ENCODE measurements at regions not wholly inside any gene's neighbourhood (a gene's known extent, or its start where the extent isn't known, plus 50 kb on each side); places are given as distances from the start of the nearest gene placed in this dataset.
"Not testable (repeated sequence)": the region's sequence is repeated elsewhere in the genome, so short reads cannot be mapped to it uniquely, and the experiment has no call there.

GRCh38 chr9:25850803-25851202, 172.6 kb upstream of the TUSC1 start:
- no peaks in the 10 kb centered on the region for H3K4me1 ChIP-seq (ENCODE audit: control insufficient read depth in 3 of 3, insufficient read depth in 3 of 3, low read length in 3 of 3)
- no peaks in the 10 kb centered on the region for H3K36me3 ChIP-seq (ENCODE audit: control insufficient read depth in 3 of 3, insufficient read depth in 3 of 3, low read length in 3 of 3)

DNA sequence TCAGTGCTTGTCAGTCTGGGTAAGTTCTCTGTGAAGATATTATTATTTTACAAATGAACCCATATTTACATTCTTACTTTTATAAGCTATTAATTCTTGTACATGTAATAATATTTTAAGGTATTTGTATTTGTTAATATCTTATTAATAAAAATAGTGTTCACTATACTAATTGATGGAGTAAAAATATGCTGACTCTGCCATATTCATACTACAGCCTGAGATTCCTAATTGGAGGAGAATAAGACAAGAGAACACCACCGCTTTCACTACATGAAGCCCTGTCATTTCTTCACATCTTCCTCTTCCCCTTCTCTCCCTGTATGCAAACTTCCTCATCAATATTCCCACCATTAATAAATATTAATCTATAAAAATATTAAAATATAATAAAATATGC, 167.6 kb upstream of the TUSC1 start:
- Histone ChIP-seq H3K9ac (ENCODE audit: low read depth in 1 of 3, low read length in 3 of 3) (no peak overlapping the region), H3K27me3 (ENCODE audit: control insufficient read depth in 3 of 3, insufficient read depth in 3 of 3, low read length in 3 of 3) (no peaks in the 10 kb centered on the region)

More at GRCh38 chr9:25850803-25851202, 172.6 kb upstream of the TUSC1 start:
- Histone ChIP-seq H3K4me3 (ENCODE audit: low read length in 3 of 3) (no peak overlapping the region), H3K27me3 (ENCODE audit: control insufficient read depth in 3 of 3, insufficient read depth in 3 of 3, low read length in 3 of 3) (no peaks in the 10 kb centered on the region), H3K9ac (ENCODE audit: low read depth in 1 of 3, low read length in 3 of 3) (no peak overlapping the region), H3K9me3 (ENCODE audit: control insufficient read depth in 3 of 3, low read length in 3 of 3) (no peaks in the 10 kb centered on the region), H3K27ac (ENCODE audit: low read depth, low read length) (no peak overlapping the region)

DNA sequence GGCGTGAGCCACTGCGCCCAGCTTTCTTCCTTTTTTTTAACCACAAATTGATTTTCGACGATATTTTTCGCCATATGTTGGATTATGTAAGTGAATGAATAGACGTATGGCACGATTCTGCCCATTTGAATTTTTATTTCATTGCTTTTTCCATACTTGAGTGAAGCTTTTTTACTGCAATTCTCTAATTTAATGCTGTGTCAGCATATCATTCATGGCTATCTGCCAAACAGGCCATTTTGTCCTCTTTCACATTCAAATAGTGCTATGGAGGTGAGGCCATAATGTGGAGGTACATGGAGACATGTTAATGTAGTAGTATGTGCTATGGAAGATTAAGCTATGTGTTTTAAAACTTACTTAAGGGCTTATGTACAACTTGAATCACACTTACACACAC, 152.1 kb upstream of the TUSC1 start:
- H3K27ac ChIP-seq (ENCODE audit: low read depth, low read length), result no peak overlapping the region
- no peaks in the 10 kb centered on the region for H3K4me1 ChIP-seq (ENCODE audit: control insufficient read depth in 3 of 3, insufficient read depth in 3 of 3, low read length in 3 of 3)
- no peaks in the 10 kb centered on the region for H3K36me3 ChIP-seq (ENCODE audit: control insufficient read depth in 3 of 3, insufficient read depth in 3 of 3, low read length in 3 of 3)
- H3K9ac ChIP-seq (ENCODE audit: low read depth in 1 of 3, low read length in 3 of 3), result no peak overlapping the region
- H3K9me3 ChIP-seq (ENCODE audit: control insufficient read depth in 3 of 3, low read length in 3 of 3), result peaks cover 0 to 3% (median 3%) of the 10 kb centered on the region in 3 donors
- no peak overlapping the region for H3K4me3 ChIP-seq (ENCODE audit: low read length in 3 of 3)
- no peaks in the 10 kb centered on the region for H3K27me3 ChIP-seq (ENCODE audit: control insufficient read depth in 3 of 3, insufficient read depth in 3 of 3, low read length in 3 of 3)

More for the DNA sequence above, 167.6 kb upstream of the TUSC1 start:
- Histone ChIP-seq H3K9me3 (ENCODE audit: control insufficient read depth in 3 of 3, low read length in 3 of 3) (no peaks in the 10 kb centered on the region), H3K36me3 (ENCODE audit: control insufficient read depth in 3 of 3, insufficient read depth in 3 of 3, low read length in 3 of 3) (no peaks in the 10 kb centered on the region), H3K4me1 (ENCODE audit: control insufficient read depth in 3 of 3, insufficient read depth in 3 of 3, low read length in 3 of 3) (no peaks in the 10 kb centered on the region), H3K27ac (ENCODE audit: low read depth, low read length) (no peak overlapping the region), H3K4me3 (ENCODE audit: low read length in 3 of 3) (no peak overlapping the region)

DNA sequence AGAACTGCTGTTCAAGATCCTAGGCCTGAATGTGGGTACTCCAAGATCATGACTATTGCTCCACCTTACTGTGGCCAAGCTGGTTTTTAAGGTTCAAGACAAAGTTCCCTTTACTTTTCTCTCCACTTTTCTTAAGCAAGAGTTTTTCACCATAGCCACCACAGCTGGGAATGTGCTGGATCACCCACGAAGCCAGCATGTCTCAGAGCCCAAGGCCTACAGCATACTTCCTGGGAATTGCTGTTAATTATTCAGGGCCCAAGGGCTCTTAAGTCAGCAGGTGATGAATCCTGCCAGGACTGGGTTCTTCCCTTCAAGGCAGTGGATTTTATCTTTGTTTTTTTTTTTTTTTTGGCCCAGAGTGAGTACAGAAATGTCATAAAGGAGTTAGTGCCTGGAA, 149.4 kb upstream of the TUSC1 start:
- no peaks in the 10 kb centered on the region for H3K27me3 ChIP-seq (ENCODE audit: control insufficient read depth in 3 of 3, insufficient read depth in 3 of 3, low read length in 3 of 3)
- no peak overlapping the region for H3K9ac ChIP-seq (ENCODE audit: low read depth in 1 of 3, low read length in 3 of 3)
- H3K4me3 ChIP-seq (ENCODE audit: low read length in 3 of 3), result no peak overlapping the region
- H3K9me3 ChIP-seq (ENCODE audit: control insufficient read depth in 3 of 3, low read length in 3 of 3), result peaks cover 0 to 3% (median 3%) of the 10 kb centered on the region in 3 donors
- no peaks in the 10 kb centered on the region for H3K36me3 ChIP-seq (ENCODE audit: control insufficient read depth in 3 of 3, insufficient read depth in 3 of 3, low read length in 3 of 3)
- no peaks in the 10 kb centered on the region for H3K4me1 ChIP-seq (ENCODE audit: control insufficient read depth in 3 of 3, insufficient read depth in 3 of 3, low read length in 3 of 3)
- H3K27ac ChIP-seq (ENCODE audit: low read depth, low read length), result no peak overlapping the region

DNA sequence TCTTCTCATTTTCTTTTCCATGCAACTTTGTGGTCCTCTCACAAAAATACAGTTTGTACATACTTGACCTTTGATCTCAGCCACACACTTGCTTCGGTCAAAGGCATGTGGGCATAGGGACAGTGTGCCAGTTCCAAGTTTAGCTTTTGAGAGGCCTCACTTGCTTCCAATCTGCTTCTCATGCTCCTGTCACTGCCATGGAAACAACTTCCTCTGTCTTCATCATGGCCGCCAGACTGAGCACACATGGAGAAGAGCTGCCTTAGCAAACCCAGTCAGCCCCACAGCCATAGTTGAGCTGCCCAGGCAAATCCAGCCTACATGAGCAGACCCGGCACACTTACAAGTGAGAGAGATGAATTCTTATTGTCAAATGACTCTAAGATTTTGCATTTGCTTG, 138.2 kb upstream of the TUSC1 start:
- Histone ChIP-seq H3K36me3 (ENCODE audit: control insufficient read depth in 3 of 3, insufficient read depth in 3 of 3, low read length in 3 of 3) (no peaks in the 10 kb centered on the region), H3K4me1 (ENCODE audit: control insufficient read depth in 3 of 3, insufficient read depth in 3 of 3, low read length in 3 of 3) (no peaks in the 10 kb centered on the region), H3K4me3 (ENCODE audit: low read length in 3 of 3) (no peak overlapping the region), H3K9ac (ENCODE audit: low read depth in 1 of 3, low read length in 3 of 3) (no peak overlapping the region), H3K9me3 (ENCODE audit: control insufficient read depth in 3 of 3, low read length in 3 of 3) (peaks cover 0 to under 1% (median 0%) of the 10 kb centered on the region in 3 donors), H3K27ac (ENCODE audit: low read depth, low read length) (no peak overlapping the region), H3K27me3 (ENCODE audit: control insufficient read depth in 3 of 3, insufficient read depth in 3 of 3, low read length in 3 of 3) (no peaks in the 10 kb centered on the region)

- no peaks in the 10 kb centered on the region for H3K4me1 ChIP-seq (ENCODE audit: control insufficient read depth in 3 of 3, insufficient read depth in 3 of 3, low read length in 3 of 3)
- H3K27ac ChIP-seq (ENCODE audit: low read depth, low read length), result no peak overlapping the region
- no peak overlapping the region for H3K4me3 ChIP-seq (ENCODE audit: low read length in 3 of 3)
- H3K9ac ChIP-seq (ENCODE audit: low read depth in 1 of 3, low read length in 3 of 3), result no peak overlapping the region
- no peaks in the 10 kb centered on the region for H3K36me3 ChIP-seq (ENCODE audit: control insufficient read depth in 3 of 3, insufficient read depth in 3 of 3, low read length in 3 of 3)
- H3K9me3 ChIP-seq (ENCODE audit: control insufficient read depth in 3 of 3, low read length in 3 of 3), result peaks cover 0 to 3% (median 0%) of the 10 kb centered on the region in 3 donors
- H3K27me3 ChIP-seq (ENCODE audit: control insufficient read depth in 3 of 3, insufficient read depth in 3 of 3, low read length in 3 of 3), result no peaks in the 10 kb centered on the region
These were observed 135.8 kb upstream of the TUSC1 start for GRCh38 chr9:25814023-25814422.

GRCh38 chr9:25813478-25813877, 135.2 kb upstream of the TUSC1 start:
- Histone ChIP-seq H3K9me3 (ENCODE audit: control insufficient read depth in 3 of 3, low read length in 3 of 3) (peaks cover 0 to 3% (median 0%) of the 10 kb centered on the region in 3 donors), H3K27ac (ENCODE audit: low read depth, low read length) (no peak overlapping the region), H3K4me1 (ENCODE audit: control insufficient read depth in 3 of 3, insufficient read depth in 3 of 3, low read length in 3 of 3) (no peaks in the 10 kb centered on the region), H3K9ac (ENCODE audit: low read depth in 1 of 3, low read length in 3 of 3) (no peak overlapping the region), H3K27me3 (ENCODE audit: control insufficient read depth in 3 of 3, insufficient read depth in 3 of 3, low read length in 3 of 3) (no peaks in the 10 kb centered on the region), H3K4me3 (ENCODE audit: low read length in 3 of 3) (no peak overlapping the region), H3K36me3 (ENCODE audit: control insufficient read depth in 3 of 3, insufficient read depth in 3 of 3, low read length in 3 of 3) (no peaks in the 10 kb centered on the region)

GRCh38 chr9:25808554-25808953, 130.3 kb upstream of the TUSC1 start:
- no peak overlapping the region for H3K9ac ChIP-seq (ENCODE audit: low read depth in 1 of 3, low read length in 3 of 3)
- H3K27ac ChIP-seq (ENCODE audit: low read depth, low read length), result no peak overlapping the region
- H3K4me3 ChIP-seq (ENCODE audit: low read length in 3 of 3), result no peak overlapping the region
- H3K9me3 ChIP-seq (ENCODE audit: control insufficient read depth in 3 of 3, low read length in 3 of 3), result peaks cover 0 to 3% (median 0%) of the 10 kb centered on the region in 3 donors
- H3K36me3 ChIP-seq (ENCODE audit: control insufficient read depth in 3 of 3, insufficient read depth in 3 of 3, low read length in 3 of 3), result no peaks in the 10 kb centered on the region
- no peaks in the 10 kb centered on the region for H3K4me1 ChIP-seq (ENCODE audit: control insufficient read depth in 3 of 3, insufficient read depth in 3 of 3, low read length in 3 of 3)
- no peaks in the 10 kb centered on the region for H3K27me3 ChIP-seq (ENCODE audit: control insufficient read depth in 3 of 3, insufficient read depth in 3 of 3, low read length in 3 of 3)

GRCh38 chr9:25804856-25805255, 126.6 kb upstream of the TUSC1 start:
- H3K27me3 ChIP-seq (ENCODE audit: control insufficient read depth in 3 of 3, insufficient read depth in 3 of 3, low read length in 3 of 3), result no peaks in the 10 kb centered on the region
- H3K4me3 ChIP-seq (ENCODE audit: low read length in 3 of 3), result no peak overlapping the region
- H3K36me3 ChIP-seq (ENCODE audit: control insufficient read depth in 3 of 3, insufficient read depth in 3 of 3, low read length in 3 of 3), result no peaks in the 10 kb centered on the region
- H3K27ac ChIP-seq (ENCODE audit: low read depth, low read length), result no peak overlapping the region
- H3K9me3 ChIP-seq (ENCODE audit: control insufficient read depth in 3 of 3, low read length in 3 of 3), result no peaks in the 10 kb centered on the region
- H3K9ac ChIP-seq (ENCODE audit: low read depth in 1 of 3, low read length in 3 of 3), result no peak overlapping the region
- no peaks in the 10 kb centered on the region for H3K4me1 ChIP-seq (ENCODE audit: control insufficient read depth in 3 of 3, insufficient read depth in 3 of 3, low read length in 3 of 3)

GRCh38 chr9:25801989-25802388, 123.7 kb upstream of the TUSC1 start:
- H3K9me3 ChIP-seq (ENCODE audit: control insufficient read depth in 3 of 3, low read length in 3 of 3); H3K36me3 ChIP-seq (ENCODE audit: control insufficient read depth in 3 of 3, insufficient read depth in 3 of 3, low read length in 3 of 3); H3K4me3 ChIP-seq (ENCODE audit: low read length in 3 of 3); H3K9ac ChIP-seq (ENCODE audit: low read depth in 1 of 3, low read length in 3 of 3); H3K4me1 ChIP-seq (ENCODE audit: control insufficient read depth in 3 of 3, insufficient read depth in 3 of 3, low read length in 3 of 3); H3K27ac ChIP-seq (ENCODE audit: low read depth, low read length); H3K27me3 ChIP-seq (ENCODE audit: control insufficient read depth in 3 of 3, insufficient read depth in 3 of 3, low read length in 3 of 3): not testable (repeated sequence)

GRCh38 chr9:25773805-25774204, 95.6 kb upstream of the TUSC1 start:
- Histone ChIP-seq H3K9ac (ENCODE audit: low read depth in 1 of 3, low read length in 3 of 3) (no peak overlapping the region), H3K27ac (ENCODE audit: low read depth, low read length) (no peak overlapping the region), H3K9me3 (ENCODE audit: control insufficient read depth in 3 of 3, low read length in 3 of 3) (no peaks in the 10 kb centered on the region), H3K36me3 (ENCODE audit: control insufficient read depth in 3 of 3, insufficient read depth in 3 of 3, low read length in 3 of 3) (no peaks in the 10 kb centered on the region), H3K4me1 (ENCODE audit: control insufficient read depth in 3 of 3, insufficient read depth in 3 of 3, low read length in 3 of 3) (no peaks in the 10 kb centered on the region), H3K27me3 (ENCODE audit: control insufficient read depth in 3 of 3, insufficient read depth in 3 of 3, low read length in 3 of 3) (no peaks in the 10 kb centered on the region), H3K4me3 (ENCODE audit: low read length in 3 of 3) (no peak overlapping the region)

Data from skeletal muscle tissue (tissue), 3 donors.